GM12865 (cell line): ENCODE measurements at regions not wholly inside any gene's neighbourhood (a gene's known extent, or its start where the extent isn't known, plus 50 kb on each side); places are given as distances from the start of the nearest gene placed in this dataset.
"Not testable (repeated sequence)": the region's sequence is repeated elsewhere in the genome, so short reads cannot be mapped to it uniquely, and the experiment has no call there.

ENCODE experiments used
- DNase-seq: peaks from one replicate; pipeline ENCODE4 v3.0.0; 2010; ENCODE audit warnings: low read depth
- H3K4me3 ChIP-seq: 2 replicates; pipeline ENCODE4 v1.5.1; 2011; ENCODE audit warnings: mild to moderate bottlenecking, low read depth, low read length, control low read depth
- TF ChIP-seq, protein P1 (sequence below): IDR thresholded peaks from 2 replicates; pipeline ENCODE4 v1.5.1; 2011; ENCODE audit warnings: low read length, control low read depth, low read depth, inconsistent platforms; ENCODE audit not compliant: insufficient read depth; ENCODE audit errors: missing control alignments

DNA sequence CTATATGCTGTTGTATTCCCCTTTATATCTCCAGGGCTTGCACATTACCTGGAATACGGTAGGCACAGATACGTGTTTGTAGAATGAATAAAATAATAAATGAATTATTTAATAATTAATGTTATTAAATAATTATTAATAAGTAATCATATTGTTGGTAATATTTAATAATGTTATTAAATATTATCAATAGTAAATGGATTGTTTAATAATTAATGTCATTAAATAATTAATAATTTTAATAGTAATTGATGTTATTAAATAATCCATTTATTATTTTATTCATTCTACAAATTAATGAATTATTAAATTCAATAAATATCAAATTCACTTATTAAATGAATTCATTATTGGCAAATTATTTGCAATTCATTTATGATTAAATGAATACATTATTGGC is 175.1 kb downstream of the MATN1 start:
- TF ChIP-seq, protein P1, sequence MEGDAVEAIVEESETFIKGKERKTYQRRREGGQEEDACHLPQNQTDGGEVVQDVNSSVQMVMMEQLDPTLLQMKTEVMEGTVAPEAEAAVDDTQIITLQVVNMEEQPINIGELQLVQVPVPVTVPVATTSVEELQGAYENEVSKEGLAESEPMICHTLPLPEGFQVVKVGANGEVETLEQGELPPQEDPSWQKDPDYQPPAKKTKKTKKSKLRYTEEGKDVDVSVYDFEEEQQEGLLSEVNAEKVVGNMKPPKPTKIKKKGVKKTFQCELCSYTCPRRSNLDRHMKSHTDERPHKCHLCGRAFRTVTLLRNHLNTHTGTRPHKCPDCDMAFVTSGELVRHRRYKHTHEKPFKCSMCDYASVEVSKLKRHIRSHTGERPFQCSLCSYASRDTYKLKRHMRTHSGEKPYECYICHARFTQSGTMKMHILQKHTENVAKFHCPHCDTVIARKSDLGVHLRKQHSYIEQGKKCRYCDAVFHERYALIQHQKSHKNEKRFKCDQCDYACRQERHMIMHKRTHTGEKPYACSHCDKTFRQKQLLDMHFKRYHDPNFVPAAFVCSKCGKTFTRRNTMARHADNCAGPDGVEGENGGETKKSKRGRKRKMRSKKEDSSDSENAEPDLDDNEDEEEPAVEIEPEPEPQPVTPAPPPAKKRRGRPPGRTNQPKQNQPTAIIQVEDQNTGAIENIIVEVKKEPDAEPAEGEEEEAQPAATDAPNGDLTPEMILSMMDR = no peak
- H3K4me3 ChIP-seq = no peak overlapping the region
- DNase-seq = no peak

DNA sequence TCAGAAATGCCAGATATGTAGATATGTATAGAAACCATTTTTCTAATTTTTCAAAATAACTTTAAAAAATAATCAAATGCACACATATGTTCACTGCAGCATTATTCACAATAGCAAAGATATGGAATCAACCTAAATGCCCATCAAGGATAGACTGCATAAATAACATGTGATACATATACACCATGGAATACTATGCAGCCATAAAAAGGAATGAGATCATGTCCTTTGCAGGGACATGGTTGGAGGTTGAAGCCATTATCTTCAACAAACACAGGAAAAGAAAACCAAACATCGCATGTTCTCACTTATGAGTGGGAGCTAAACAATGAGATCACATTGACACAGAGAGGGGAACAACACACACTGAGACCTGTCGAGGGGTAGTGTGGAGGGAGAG is 176.1 kb downstream of the MATN1 start:
- not testable (repeated sequence) for DNase-seq, H3K4me3 ChIP-seq

DNA sequence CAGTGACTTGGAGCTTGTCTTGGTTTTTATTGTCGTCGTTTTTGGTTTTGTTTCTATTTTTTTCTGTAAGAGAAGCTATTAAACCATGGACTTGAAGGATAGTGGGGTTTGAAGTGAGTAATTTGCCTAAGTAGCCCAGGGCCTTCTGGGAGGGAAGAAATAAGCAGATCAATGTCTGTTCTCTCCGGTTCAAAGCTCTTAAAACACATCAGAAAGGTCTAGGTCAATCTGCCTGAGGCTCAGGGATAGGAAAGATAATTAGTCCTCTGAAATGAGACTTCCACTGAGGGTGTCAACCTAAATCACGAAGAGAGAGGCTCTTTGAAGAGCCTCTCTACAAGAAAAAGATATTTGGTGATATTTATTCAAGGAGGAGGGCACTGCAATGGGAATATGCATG is 178.0 kb downstream of the MATN1 start:
- H3K4me3 ChIP-seq = no peak overlapping the region
- TF ChIP-seq, protein P1 = no peak
- DNase-seq = no peak

DNA sequence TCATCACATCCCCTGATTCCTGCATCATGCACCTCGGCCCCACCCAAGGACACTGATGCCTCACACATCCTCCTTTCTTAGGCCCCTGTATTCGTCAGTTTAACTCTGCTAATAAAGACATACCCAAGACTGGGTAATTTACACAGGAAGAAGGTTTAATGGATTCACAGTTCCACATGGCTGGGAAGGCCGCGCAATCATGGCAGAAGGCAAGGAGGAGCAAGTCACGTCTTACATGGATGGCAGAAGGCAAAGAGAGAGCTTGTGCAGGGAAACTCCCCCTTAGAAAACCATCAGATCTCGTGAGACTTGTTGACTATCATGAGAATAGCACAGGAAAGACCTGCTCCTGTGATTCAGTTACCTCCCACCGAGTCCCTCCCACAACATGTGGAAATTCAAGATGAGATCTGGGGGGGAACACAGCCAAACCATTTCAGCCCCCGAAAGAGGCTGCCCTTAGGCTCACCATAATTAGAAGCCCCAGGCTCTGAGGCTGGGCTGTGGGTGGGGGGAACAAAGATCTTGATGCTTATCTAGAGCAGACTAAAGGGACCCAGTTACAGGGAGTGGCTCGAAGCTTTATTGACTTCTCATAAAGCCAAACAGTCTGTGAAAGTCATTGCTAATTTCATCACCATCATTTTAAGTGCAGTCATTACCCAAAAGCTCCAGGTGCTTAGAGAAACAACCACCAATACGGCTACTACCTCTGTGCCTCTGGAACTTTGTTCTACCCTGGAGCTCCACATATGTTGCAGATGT is 181.5 kb downstream of the MATN1 start:
- no peak overlapping the region for H3K4me3 ChIP-seq
- no peak for DNase-seq
- TF ChIP-seq, protein P1 = no peak

DNA sequence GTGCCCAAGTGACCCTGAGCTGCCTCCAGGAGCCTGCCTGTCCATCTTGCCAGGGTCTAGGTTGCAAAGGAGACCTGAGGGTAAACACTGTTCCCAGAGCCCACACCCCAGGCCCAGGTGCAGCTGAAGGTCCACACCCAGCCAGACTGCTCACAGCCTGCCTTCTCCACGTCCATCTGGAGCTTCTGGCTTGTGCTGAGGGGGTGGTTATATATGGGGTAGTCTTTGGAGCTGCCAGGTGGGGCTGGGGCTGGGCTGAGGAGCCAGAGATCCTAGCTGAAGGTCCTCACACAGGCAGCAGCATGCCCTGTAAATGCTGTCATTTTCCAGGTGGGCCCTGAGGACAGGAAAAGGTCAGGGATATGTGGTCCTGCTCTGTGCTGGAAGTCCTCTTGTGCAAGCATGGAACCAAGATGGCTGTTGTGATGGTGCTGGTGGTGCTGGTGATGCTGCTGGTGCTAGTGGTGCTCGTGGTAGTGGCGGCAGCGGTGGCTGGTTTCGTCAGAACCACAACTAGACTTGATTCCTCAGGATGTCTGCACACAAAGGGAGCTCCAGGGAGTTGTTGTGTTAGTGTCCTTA is 182.7 kb downstream of the MATN1 start:
- TF ChIP-seq, protein P1 = no peak
- no peak overlapping the region for H3K4me3 ChIP-seq
- no peak for DNase-seq

DNA sequence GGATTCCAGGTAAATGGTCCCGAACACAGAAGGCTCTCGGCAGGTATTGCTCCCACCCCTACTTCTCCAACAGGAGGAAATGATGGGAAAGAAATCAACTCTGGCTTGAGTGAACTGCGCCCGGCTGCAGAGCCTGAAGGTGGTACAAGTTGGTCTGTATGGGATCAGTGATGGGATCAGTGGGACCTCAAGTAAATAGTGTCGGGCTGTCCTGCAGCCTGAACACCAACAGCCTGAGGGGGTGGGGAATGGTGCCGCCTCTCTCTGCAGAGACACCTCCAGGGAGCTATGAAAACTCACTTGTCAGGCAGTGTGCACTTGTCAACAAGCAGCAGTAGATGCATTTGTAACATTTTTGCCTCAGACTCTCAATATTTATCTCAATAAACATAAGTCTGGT is 183.5 kb downstream of the MATN1 start:
- TF ChIP-seq, protein P1 = no peak
- no peak overlapping the region for H3K4me3 ChIP-seq
- no peak for DNase-seq

DNA sequence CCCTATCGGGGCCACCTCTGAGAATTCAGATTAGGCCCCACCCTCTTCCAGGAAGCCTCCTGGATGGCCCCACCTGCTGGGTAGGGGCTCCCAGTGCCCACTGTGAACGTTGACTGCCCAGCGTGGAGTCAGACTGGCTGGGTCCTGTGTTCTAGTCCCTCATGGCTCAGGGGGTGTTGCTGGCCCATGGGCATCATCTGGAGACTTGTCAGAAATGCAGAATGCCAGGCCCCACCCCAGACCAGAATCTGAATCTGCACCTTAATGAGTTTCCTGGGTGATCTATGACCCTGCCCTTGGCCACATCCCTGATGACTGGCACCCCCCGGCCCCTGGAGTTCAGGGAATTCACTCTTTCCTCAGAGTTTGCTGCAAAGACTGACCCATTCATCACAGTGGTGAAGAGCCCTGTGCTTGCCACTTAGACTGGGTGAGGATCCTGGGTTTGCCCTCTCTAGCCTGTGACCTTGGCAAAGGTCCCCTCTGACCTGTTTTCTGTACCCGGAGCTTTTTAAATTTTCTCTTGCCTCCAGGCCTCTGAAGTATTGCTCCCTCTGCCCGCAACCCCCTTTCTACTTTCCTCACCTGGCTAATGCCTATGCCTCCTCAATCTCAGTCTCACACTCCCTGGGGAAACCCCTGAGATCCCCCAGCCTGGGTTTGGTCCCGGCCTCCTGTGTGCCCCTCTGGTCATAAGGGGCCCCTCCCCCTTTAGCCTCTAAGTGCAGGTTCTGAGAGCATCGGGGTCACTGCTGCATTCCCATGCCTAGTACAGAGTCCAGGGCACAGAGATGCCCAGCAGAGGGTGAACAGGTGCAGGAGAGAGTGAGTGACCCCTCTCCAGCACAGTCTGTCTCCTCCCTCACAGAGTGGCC is 184.2 kb downstream of the MATN1 start:
- no peak for DNase-seq
- H3K4me3 ChIP-seq = no peak overlapping the region
- TF ChIP-seq, protein P1 = no peak
